GM21367 (cell line): ENCODE measurements at regions not wholly inside any gene's neighbourhood (a gene's known extent, or its start where the extent isn't known, plus 50 kb on each side); places are given as distances from the start of the nearest gene placed in this dataset.

Source experiments
- ATAC-seq: cut with Tn5 transposase; IDR thresholded peaks from one replicate; pipeline ENCODE4 v1.9.1; 2021; ENCODE audit not compliant: unreplicated experiment

GRCh38 chr2:15763822-15764682 lies 172.4 kb downstream of the DDX1 start:
- ATAC-seq, result no peak

- no peak for ATAC-seq
Observed at GRCh38 chr2:15764683-15765011, 173.0 kb downstream of the DDX1 start.

GRCh38 chr2:15765211-15765610 lies 173.5 kb downstream of the DDX1 start:
- ATAC-seq, result no peak

- ATAC-seq, result no peak
Observed at GRCh38 chr2:15765686-15766302, 174.1 kb downstream of the DDX1 start.

GRCh38 chr2:15766303-15766861 lies 174.0 kb upstream of the MYCN start:
- no peak for ATAC-seq

GRCh38 chr2:15766911-15767597 lies 173.3 kb upstream of the MYCN start:
- no peak for ATAC-seq

GRCh38 chr2:15767679-15768078 lies 172.7 kb upstream of the MYCN start:
- ATAC-seq, result no peak

- no peak for ATAC-seq
Observed at GRCh38 chr2:15768142-15768541, 172.2 kb upstream of the MYCN start.

GRCh38 chr2:15768615-15769014 lies 171.7 kb upstream of the MYCN start:
- no peak for ATAC-seq

- ATAC-seq, result no peak
Observed at GRCh38 chr2:15769235-15769634, 171.1 kb upstream of the MYCN start.

- ATAC-seq, result no peak
Observed at GRCh38 chr2:15769676-15770547, 170.4 kb upstream of the MYCN start.

GRCh38 chr2:15770606-15771005 lies 169.7 kb upstream of the MYCN start:
- ATAC-seq, result no peak

GRCh38 chr2:15771124-15771523 lies 169.2 kb upstream of the MYCN start:
- no peak for ATAC-seq

- no peak for ATAC-seq
Observed at GRCh38 chr2:15772086-15772595, 168.2 kb upstream of the MYCN start.

- no peak for ATAC-seq
Observed at GRCh38 chr2:15772681-15773080, 167.7 kb upstream of the MYCN start.

GRCh38 chr2:15773204-15773603 lies 167.1 kb upstream of the MYCN start:
- no peak for ATAC-seq

GRCh38 chr2:15773846-15774245 lies 166.5 kb upstream of the MYCN start:
- ATAC-seq, result no peak

GRCh38 chr2:15775753-15776628 lies 164.4 kb upstream of the MYCN start:
- no peak for ATAC-seq

GRCh38 chr2:15776629-15776919 lies 163.8 kb upstream of the MYCN start:
- ATAC-seq, result no peak
